GM12872 (cell line): ENCODE measurements at regions not wholly inside any gene's neighbourhood (a gene's known extent, or its start where the extent isn't known, plus 50 kb on each side); places are given as distances from the start of the nearest gene placed in this dataset.

Experiments used
- CTCF ChIP-seq: IDR thresholded peaks from 3 replicates; pipeline ENCODE4 v1.5.1; 2011; ENCODE audit warnings: low read depth, mild to moderate bottlenecking, low read length, moderate library complexity; ENCODE audit not compliant: insufficient read depth

- TF ChIP-seq CTCF: no peak
Observed at GRCh38 chr13:104691767-104692467, 1625.7 kb upstream of the SLC10A2 start.

- no peak for TF ChIP-seq CTCF
Observed at GRCh38 chr13:104686484-104686883, 1620.3 kb upstream of the SLC10A2 start.

- TF ChIP-seq CTCF: no peak
Observed at GRCh38 chr13:104683789-104684188, 1617.6 kb upstream of the SLC10A2 start.

GRCh38 chr13:104678161-104678560 lies 1611.9 kb upstream of the SLC10A2 start:
- TF ChIP-seq CTCF: no peak

GRCh38 chr13:104671901-104672300 lies 1605.7 kb upstream of the SLC10A2 start:
- TF ChIP-seq CTCF: no peak

- TF ChIP-seq CTCF: no peak
Observed at GRCh38 chr13:104657196-104657595, 1591.0 kb upstream of the SLC10A2 start.

- TF ChIP-seq CTCF: no peak
Observed at GRCh38 chr13:104650431-104650830, 1584.2 kb upstream of the SLC10A2 start.
